Breast epithelium (tissue), 3 donors: ENCODE measurements at regions not wholly inside any gene's neighbourhood (a gene's known extent, or its start where the extent isn't known, plus 50 kb on each side); places are given as distances from the start of the nearest gene placed in this dataset.

Source experiments
- POLR2AphosphoS5 ChIP-seq, 3 donors: sonication (generic); formaldehyde crosslinking; IDR thresholded peaks; one replicate each; pipeline ENCODE4 v1.6.1; 2017; ENCODE audit warnings: antibody characterized with exemption in 3 of 3
- TF ChIP-seq, protein P1 (sequence below), 3 donors: fragments of 450-650 bp; IDR thresholded peaks; one replicate each; pipeline ENCODE4 v1.5.1; 2016 to 2017; ENCODE audit warnings: antibody characterized with exemption in 3 of 3, mild to moderate bottlenecking in 3 of 3, moderate library complexity in 3 of 3

- TF ChIP-seq, protein P1, sequence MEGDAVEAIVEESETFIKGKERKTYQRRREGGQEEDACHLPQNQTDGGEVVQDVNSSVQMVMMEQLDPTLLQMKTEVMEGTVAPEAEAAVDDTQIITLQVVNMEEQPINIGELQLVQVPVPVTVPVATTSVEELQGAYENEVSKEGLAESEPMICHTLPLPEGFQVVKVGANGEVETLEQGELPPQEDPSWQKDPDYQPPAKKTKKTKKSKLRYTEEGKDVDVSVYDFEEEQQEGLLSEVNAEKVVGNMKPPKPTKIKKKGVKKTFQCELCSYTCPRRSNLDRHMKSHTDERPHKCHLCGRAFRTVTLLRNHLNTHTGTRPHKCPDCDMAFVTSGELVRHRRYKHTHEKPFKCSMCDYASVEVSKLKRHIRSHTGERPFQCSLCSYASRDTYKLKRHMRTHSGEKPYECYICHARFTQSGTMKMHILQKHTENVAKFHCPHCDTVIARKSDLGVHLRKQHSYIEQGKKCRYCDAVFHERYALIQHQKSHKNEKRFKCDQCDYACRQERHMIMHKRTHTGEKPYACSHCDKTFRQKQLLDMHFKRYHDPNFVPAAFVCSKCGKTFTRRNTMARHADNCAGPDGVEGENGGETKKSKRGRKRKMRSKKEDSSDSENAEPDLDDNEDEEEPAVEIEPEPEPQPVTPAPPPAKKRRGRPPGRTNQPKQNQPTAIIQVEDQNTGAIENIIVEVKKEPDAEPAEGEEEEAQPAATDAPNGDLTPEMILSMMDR (IDR thresholded peaks at IDR 0.05): no peak
- no peak for TF ChIP-seq POLR2AphosphoS5 (IDR thresholded peaks at IDR 0.05)
Measured at GRCh38 chr2:180799141-180799540, 181.3 kb upstream of the UBE2E3 start.
